NCI-H446 (cell line): ENCODE measurements at regions not wholly inside any gene's neighbourhood (a gene's known extent, or its start where the extent isn't known, plus 50 kb on each side); places are given as distances from the start of the nearest gene placed in this dataset.

ENCODE experiments used
- DNase-seq, 2 experiments: peaks; one replicate each; lab custom pipeline; 2025; lab: John Stamatoyannopoulos, UW

DNA sequence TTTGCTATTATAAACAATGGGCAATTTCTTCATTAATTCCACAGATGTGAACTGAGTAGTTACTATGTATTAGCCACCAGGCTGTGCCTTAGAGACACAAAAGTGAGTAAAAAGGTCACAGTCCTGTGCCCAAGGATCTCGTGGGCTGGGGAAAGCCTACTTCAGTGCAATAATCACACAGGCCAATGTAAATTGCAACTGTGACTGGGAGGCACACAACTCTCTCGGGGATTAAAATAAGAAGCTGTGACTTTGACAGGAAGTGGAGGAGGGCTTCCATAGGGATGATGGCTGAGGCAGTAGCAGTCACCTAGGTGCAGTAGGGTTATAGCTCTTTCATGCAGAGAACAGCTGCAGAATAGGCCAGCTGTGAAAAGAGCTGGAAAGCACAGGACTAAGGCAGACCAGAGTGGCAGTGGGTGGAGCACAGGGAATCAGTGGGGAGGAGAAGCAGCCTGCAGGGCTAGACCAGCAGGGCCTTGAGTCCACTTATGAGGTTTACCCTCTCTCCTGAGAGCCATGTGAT lies 121.9 kb downstream of the MAB21L3 start:
- no peak for DNase-seq

DNA sequence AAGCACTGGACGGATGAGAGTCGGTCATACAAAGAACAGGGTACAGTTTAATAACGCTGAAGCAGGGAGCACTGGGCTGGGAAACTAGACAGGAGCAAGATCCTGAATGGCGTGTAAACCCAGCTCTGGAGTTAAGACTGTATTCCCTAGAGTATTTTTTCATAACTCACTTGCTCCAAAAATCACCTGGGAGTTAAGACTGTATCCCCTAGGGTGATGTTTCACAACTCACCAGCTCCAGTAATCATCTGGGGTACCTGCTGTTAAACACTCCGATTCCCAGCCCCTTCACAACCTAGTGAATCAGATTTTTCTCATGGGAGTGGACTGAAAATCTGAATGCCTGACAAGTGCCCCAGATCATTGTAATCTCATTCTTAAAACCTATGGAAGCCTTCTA lies 123.2 kb downstream of the MAB21L3 start:
- DNase-seq: no peak

DNA sequence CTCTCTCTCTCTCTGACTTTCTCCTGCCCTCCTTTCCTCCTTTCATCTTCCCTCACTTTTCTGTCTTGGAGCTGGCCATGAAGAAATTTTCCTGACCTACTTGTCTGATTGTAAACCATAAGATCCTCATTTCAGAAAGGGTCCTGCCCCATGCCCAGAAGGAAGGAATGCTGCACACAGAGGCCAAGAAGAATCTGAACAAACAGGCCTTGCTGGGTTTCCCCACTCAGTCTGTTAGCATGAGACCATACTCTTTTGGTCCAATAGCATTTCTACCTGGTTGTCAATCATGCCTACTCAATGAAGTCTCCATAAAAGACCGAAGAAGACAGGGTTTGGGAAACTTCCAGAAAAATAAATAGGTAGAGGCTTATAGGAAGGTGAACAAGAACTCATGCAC lies 128.7 kb downstream of the MAB21L3 start:
- DNase-seq: no peak

DNA sequence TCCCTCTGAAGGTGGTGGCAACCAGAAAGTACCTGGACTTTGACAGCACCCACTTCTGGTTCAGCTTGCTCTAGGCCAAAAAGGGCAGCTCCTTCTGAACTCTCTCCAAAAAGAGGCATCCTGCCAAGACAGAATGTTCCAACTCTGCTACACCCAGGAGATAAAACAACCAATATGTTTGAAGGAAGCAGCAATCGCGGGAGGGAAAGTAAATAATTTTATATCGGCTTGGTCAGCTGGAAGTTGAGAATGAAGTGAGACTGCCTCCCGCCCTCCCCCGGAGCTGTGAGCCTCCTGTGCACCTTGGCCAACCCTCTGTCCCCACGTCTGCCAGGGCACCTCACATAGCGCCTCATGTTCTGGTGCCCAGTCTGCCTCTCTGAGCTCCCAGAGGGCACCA lies 130.3 kb upstream of the ATP1A1 start:
- no peak for DNase-seq

DNA sequence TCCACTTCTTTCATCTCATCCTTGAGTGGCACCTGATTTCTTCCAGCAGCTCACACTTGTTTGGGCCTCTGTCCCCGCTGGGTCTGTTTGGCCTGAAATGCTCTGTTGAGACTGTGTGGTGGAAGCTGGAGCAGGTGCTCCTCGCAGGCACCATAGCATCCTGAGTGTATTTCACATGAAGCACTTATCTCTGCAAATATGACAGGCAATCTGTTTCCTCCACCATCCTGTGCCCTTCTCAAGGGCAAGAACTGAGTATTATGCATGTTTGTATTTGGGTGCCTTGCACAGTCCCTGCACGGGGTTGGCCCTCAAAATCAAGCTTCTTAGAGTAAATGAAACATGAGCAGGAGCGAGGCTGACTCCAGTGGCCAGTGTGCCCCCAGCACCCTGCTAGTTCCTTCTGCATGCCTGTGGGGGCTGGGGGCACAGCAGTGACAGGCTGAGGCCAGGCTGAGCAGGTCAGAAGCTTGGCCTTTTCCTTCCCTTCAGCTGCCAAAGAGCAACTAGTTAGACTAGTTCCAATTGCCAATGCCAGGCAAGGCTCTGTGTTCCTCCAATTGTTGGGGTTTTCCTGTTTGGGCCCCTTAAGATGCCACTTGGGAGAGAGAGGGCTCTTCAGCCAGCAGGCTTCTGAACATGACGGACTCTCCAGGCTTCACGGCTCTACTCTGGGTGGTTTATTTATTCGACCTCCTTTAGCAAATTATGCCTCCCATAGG lies 129.6 kb upstream of the ATP1A1 start:
- no peak for DNase-seq

GRCh38 chr1:116246174-116246573 lies 126.9 kb upstream of the ATP1A1 start:
- no peak for DNase-seq

GRCh38 chr1:116252271-116252670 lies 120.8 kb upstream of the ATP1A1 start:
- no peak for DNase-seq

- DNase-seq: no peak
These were observed 120.3 kb upstream of the ATP1A1 start for GRCh38 chr1:116252785-116253184.

DNA sequence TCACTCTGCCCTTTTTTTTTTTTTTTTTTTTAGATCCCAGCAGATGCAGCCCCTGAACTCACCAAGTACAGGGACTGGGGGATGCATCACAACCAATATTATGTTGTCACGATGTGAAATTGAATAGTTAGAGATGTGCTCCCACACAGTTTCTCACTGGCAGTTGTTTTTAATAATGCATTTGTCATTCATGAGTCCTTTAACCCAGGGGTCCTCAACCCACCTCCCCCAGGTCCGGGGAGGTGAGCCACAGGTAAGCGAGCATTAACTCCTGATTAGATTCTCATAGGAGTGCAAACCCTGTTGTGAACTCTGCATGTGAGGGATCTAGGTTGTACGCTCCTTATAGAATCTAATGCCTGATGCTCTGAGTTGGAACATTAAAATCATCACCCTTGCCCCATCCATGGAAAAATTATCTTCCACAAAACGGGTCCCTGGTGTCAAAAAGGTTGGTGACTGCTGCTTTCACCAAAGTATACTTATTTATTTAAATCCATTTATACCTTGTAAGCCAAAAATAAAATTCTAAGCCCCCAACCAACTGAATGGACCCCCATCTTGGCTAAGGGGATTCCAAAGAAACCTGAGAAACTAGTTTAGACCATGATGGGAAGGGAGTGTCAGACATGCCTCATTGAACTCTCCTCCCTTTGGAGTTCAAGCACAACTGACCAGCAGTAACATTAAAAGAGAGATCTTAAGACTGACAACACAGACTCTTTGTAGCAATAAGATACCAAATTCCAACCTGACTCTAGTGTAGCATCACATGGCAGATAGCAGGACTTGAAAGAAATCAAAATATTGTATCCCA lies 119.3 kb upstream of the ATP1A1 start:
- no peak for DNase-seq

DNA sequence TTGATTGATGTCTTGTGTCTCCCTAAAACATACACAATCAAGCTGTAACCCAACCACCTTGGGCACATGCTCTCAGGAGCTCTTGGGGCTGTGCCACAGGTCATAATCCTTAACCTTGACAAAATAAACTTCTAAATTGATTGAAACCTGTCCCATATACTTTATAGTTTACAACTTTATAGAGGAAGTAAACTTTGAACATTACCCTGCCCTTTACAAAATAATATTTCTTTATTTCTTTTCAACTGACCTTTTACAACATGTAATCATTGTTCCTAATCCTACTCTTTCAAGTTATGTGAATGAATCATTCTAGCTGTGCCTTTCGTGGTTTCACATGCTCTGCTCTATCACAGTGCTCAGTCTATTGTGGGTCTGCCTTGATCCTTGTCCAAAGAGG lies 118.3 kb upstream of the ATP1A1 start:
- DNase-seq: no peak

DNA sequence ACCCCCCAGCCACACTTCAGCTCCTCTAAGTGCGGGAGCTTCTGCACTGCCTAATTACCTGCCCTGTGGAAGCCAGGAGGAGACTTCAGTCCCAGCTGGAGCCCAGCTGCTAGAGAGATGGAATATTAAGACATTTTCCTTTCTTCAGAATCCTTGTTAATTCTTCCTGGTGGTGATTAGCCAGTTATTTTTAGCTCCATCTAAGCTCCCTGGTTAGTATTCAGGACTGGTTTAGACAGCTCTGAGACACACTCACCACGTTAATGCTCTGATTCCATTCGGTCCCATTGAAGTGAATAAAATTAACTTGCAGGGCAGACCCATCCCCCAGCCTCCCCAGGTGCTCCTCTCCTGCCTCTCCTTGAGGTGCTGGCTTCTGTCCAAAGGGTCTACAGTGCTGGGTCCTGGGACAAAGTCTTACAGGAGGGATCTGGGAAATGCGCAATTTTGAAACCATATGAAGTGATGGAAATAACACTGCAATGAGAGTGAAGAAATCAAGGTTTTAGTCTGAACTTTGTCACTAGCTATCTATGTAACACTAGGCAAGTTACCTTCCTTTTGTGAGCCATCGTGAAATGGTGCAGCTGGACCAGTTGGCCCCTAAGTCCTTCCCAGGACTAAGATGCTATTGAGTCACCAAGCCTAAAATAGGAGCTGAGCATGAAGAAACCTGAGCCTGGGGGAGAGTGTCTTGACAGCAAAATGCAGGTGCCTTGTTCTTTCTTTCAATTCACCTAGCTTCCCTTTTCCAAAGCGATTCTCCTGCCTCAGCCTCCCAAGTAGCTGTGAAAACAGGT lies 117.4 kb upstream of the ATP1A1 start:
- no peak for DNase-seq

GRCh38 chr1:116256286-116256649 lies 116.8 kb upstream of the ATP1A1 start:
- DNase-seq: no peak

GRCh38 chr1:116256875-116257274 lies 116.2 kb upstream of the ATP1A1 start:
- DNase-seq: no peak

GRCh38 chr1:116257341-116257767 lies 115.7 kb upstream of the ATP1A1 start:
- no peak for DNase-seq

DNA sequence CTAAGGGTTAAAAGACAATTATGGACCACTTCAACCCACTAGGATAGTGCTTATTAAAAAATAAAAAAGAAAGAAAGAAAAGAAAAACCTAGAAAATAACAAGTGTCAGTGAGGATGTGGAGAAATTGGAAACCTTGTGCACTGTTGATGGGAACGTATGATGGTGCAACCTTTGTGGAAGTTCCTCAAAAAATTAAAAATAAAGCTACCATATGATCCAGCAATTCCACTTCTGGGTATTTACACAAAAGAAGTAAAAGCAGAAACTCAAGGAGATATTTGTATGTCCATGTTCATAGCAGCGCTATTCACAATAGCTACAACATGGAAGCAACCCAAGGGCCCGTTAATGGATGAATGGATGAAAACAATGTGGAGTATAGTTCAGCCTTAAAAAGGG lies 115.2 kb upstream of the ATP1A1 start:
- no peak for DNase-seq

- no peak for DNase-seq
These were observed 114.2 kb upstream of the ATP1A1 start for GRCh38 chr1:116258668-116259419.

- no peak for DNase-seq
These were observed 113.4 kb upstream of the ATP1A1 start for GRCh38 chr1:116259663-116260062.

- DNase-seq: no peak
These were observed 112.9 kb upstream of the ATP1A1 start for GRCh38 chr1:116260115-116260514.

DNA sequence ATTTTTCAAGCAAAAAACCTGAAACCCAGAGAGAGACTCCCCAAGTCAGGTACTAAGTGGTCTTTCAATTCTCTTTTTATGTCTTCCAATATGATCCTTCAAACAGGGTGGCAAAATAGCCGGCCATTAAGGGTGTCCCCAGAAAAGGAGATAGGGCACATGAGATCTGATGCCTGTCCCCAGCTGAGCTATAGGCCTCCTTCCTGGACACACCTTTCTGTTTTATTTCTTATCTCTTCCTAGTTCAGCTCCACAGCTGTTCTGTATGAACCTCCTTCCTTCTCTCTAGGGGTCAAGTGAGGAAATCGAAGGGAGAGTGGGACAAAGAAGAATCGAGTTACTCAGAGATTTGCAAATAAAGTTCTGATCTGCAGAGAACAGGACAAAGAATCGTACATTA lies 112.4 kb upstream of the ATP1A1 start:
- no peak for DNase-seq

GRCh38 chr1:116261227-116261626 lies 111.8 kb upstream of the ATP1A1 start:
- DNase-seq: no peak

- no peak for DNase-seq
These were observed 110.6 kb upstream of the ATP1A1 start for GRCh38 chr1:116262207-116262994.
